Left kidney (tissue), 1 donor: ENCODE measurements at regions not wholly inside any gene's neighbourhood (a gene's known extent, or its start where the extent isn't known, plus 50 kb on each side); places are given as distances from the start of the nearest gene placed in this dataset.

Source experiments
- DNase-seq: peaks from one replicate; pipeline ENCODE4 v3.0.0-alpha.2; 2013

GRCh38 chr20:6614836-6615235, 152.7 kb upstream of the BMP2 start:
- DNase-seq: no peak

GRCh38 chr20:6613280-6613861, 154.1 kb upstream of the BMP2 start:
- DNase-seq: no peak

- no peak for DNase-seq
These were observed 154.9 kb upstream of the BMP2 start for GRCh38 chr20:6612606-6612923.

GRCh38 chr20:6611911-6612605, 155.4 kb upstream of the BMP2 start:
- DNase-seq: no peak

- no peak for DNase-seq
These were observed 160.8 kb upstream of the BMP2 start for GRCh38 chr20:6606651-6607050.

- DNase-seq: peak; percentile 51
These were observed 162.2 kb upstream of the BMP2 start for GRCh38 chr20:6605055-6605935.

- DNase-seq: no peak
These were observed 163.3 kb upstream of the BMP2 start for GRCh38 chr20:6604179-6604578.

DNA sequence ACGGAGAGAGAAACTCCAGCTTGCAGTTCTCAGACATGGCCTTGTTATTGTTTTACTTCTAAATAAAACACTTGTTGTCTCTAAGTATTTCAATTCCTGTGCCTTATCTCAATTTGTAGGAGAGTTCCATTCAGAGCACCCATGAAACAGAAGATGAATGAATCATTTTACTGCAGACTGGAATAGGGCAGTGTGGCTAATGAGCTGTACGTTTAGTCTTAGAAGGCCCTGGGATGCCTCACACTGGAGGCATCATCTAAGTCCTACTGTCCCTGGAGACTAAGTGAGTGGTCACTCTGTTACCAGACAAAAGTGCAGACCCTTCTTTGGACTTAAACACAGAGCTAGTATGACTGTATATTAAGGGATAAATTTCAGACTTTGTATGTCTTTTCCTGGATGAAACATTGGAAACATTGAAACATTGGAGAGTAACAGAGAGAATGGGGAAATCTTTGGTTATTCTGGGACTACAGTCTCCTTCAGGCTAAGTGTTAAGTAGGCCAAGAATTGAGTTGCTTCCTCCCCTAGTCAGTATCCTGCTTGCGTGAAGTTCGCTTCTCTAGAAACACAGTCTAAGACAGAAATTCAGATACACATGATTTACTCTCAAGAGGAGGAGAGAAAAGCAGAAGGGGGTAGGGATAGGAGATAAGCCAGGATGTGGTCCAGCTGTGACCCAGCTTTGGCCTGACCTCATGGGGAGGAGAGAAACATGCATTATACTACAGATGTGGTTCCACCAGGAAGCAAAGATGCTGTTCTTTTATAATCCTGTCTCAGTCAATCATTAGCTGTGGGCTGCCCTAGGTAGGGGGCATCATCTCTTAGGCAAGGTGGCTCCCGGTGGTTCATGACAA, 167.4 kb upstream of the BMP2 start:
- DNase-seq: no peak

DNA sequence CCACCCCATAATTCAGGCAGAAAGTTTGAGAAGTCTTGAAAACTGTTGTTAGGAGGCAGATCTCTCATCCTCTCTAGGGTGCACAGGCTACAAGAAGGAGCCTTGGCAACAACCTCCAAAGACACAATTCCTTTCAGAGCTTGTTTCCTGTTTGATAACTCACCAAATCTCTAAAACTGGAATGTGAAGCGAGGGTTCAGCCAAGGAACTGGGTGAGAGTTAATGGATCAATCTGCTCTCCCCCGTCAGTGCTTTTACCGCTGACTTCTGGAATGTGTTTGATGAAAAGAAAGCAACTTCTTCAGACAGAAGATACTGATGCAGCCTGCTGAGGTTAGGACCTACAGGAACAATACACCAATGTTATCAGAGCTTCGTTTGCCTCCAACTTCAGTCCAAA, 171.8 kb upstream of the BMP2 start:
- DNase-seq: no peak

GRCh38 chr20:6590891-6591637, 176.4 kb upstream of the BMP2 start:
- DNase-seq: no peak

DNA sequence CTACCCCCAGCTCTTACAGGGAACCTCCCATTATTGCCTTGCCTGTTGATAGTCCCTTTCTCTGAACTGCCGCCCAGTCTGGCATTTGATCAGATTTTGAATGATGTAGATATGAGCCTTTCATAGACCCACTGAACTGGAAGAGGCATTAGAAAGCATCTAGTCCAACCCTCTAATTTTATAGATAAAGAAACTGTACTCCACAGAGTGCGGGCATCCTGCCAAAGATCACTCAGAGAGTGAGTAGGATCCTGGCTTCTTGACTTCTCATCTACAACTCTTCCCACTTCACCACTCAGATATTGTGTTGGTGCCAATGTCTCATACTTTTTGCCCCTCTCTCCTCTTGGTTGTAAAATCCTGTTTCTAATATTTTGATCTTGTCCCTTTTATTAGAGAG, 179.2 kb upstream of the BMP2 start:
- no peak for DNase-seq

GRCh38 chr20:6583134-6583738, 184.2 kb upstream of the BMP2 start:
- DNase-seq: peak; percentile 72

GRCh38 chr20:6582449-6582848, 185.0 kb upstream of the BMP2 start:
- DNase-seq: no peak

GRCh38 chr20:6580486-6580885, 187.0 kb upstream of the BMP2 start:
- no peak for DNase-seq

- no peak for DNase-seq
These were observed 187.7 kb upstream of the BMP2 start for GRCh38 chr20:6579824-6580223.

DNA sequence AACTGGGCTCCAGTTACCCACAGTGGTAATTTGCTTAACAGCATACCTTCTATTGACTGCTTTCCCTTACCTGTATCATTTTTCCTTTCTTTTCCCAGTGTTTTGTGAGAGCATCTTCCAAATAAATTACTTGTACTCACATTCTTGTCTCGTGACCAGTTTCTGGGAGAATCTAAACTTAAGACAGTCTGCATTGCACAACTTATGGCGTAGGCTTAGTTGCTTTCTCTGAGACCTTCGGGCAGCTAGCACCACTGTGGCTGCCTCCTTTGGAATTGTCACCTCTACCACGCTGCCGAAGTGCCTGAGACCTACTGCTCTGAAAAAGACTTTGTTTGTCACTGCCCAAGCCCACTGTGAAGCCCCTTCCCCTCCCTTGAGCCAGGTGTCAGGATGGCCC, 188.1 kb upstream of the BMP2 start:
- no peak for DNase-seq

DNA sequence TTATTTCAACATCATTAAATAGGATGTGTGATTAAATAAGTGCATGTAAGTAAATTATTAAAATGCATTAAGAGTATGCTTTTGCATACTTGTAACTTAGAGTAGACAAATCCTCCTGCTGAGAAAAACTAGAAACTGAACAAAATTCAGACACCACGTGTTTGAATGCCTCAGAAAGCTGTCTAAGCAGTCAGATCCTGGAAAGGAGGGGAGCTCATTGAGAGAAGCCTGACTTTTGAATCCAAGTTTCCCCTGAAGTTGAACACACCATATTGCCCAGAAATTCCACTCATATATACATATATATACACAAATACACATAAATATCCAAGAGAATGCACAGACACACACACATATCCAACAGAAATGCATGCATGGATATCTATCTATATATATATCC, 190.0 kb upstream of the BMP2 start:
- no peak for DNase-seq

- DNase-seq: no peak
These were observed 190.8 kb upstream of the BMP2 start for GRCh38 chr20:6576726-6577125.

- DNase-seq: no peak
These were observed 191.5 kb upstream of the BMP2 start for GRCh38 chr20:6575912-6576401.

DNA sequence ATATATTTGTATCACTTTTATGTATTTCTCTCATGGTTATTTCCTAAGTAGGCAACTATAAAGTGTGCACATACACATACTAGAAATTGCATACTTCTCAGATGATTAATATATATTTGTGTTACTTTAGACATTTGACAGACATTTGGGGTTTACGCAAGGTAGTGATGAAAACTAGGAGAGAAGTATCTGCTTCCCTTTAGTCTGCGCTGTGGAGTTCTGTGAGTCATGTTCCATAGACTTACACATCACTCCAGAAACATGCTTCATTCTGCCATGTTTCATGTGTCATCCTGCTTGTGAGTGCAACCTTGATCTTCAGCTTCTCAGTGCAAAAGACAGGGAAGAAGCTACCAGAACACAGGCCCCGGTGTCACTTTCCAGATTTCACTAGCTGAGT, 200.7 kb upstream of the BMP2 start:
- no peak for DNase-seq

DNA sequence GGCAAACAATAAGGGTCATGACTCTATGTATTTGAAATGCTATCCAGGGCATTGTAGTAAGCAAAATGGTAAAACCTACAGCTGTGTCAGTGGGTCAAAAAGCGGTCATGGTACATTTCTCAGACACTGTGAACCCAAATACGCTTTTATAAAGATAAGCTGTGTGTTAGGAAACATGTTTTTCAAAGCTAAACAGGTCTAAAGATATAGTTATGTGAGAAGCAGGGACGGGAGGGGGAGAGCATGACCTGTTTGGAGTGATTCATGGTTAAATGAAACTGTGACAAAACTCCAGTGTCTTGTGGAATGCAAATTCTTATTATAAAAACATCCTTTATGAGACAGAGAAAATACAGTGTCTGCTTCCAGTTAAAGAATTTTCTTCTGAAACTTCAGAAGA, 205.4 kb upstream of the BMP2 start:
- DNase-seq: no peak
